ENCODE measurements at regions not wholly inside any gene's neighbourhood (a gene's known extent, or its start where the extent isn't known, plus 50 kb on each side); places are given as distances from the start of the nearest gene placed in this dataset.
"Not testable (repeated sequence)": the region's sequence is repeated elsewhere in the genome, so short reads cannot be mapped to it uniquely, and the experiment has no call there.

GRCh38 chr10:64765498-64765897, 1244.3 kb downstream of the REEP3 start:
- no peak overlapping the region for H3K4me2 ChIP-seq (ENCODE audit: low read length)
- H3K4me3 ChIP-seq (ENCODE audit: low read depth, low read length, poor library complexity, severe bottlenecking): no peak overlapping the region
- H3F3A ChIP-seq (ENCODE audit: insufficient read depth, low read length): no peaks in the 10 kb centered on the region
- H3K79me2 ChIP-seq (ENCODE audit: insufficient read depth, low read length): no peaks in the 10 kb centered on the region
- H3K9ac ChIP-seq (ENCODE audit: low read length): no peak overlapping the region
- H3K27me3 ChIP-seq (ENCODE audit: insufficient read depth, low read length): no peaks in the 10 kb centered on the region
- no peaks in the 10 kb centered on the region for H4K20me1 ChIP-seq (ENCODE audit: insufficient read depth, low read length)
- no peak overlapping the region for H3K27ac ChIP-seq (ENCODE audit: low read depth, low read length, poor library complexity, severe bottlenecking)
- H3K36me3 ChIP-seq (ENCODE audit: insufficient read depth, low read length): no peaks in the 10 kb centered on the region
- TF ChIP-seq EZH2 (IDR thresholded peaks at IDR 0.05; ENCODE audit: borderline replicate concordance, low read length): no peak
- TF ChIP-seq, protein P1, sequence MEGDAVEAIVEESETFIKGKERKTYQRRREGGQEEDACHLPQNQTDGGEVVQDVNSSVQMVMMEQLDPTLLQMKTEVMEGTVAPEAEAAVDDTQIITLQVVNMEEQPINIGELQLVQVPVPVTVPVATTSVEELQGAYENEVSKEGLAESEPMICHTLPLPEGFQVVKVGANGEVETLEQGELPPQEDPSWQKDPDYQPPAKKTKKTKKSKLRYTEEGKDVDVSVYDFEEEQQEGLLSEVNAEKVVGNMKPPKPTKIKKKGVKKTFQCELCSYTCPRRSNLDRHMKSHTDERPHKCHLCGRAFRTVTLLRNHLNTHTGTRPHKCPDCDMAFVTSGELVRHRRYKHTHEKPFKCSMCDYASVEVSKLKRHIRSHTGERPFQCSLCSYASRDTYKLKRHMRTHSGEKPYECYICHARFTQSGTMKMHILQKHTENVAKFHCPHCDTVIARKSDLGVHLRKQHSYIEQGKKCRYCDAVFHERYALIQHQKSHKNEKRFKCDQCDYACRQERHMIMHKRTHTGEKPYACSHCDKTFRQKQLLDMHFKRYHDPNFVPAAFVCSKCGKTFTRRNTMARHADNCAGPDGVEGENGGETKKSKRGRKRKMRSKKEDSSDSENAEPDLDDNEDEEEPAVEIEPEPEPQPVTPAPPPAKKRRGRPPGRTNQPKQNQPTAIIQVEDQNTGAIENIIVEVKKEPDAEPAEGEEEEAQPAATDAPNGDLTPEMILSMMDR (IDR thresholded peaks at IDR 0.05; ENCODE audit: low read length): no peak
- H3K4me1 ChIP-seq (ENCODE audit: insufficient read depth, low read length, severe bottlenecking): no peaks in the 10 kb centered on the region
- no peaks in the 10 kb centered on the region for H3K9me3 ChIP-seq (ENCODE audit: low read length)
- no peak overlapping the region for H2AFZ ChIP-seq (ENCODE audit: low read length)
- no peaks in the 10 kb centered on the region for H3K9me2 ChIP-seq (ENCODE audit: low read depth, low read length)

- Histone ChIP-seq H3F3A (ENCODE audit: insufficient read depth, low read length) (no peaks in the 10 kb centered on the region), H3K4me3 (ENCODE audit: low read depth, low read length, poor library complexity, severe bottlenecking) (no peak overlapping the region), H3K9me2 (ENCODE audit: low read depth, low read length) (no peaks in the 10 kb centered on the region), H3K36me3 (ENCODE audit: insufficient read depth, low read length) (no peaks in the 10 kb centered on the region), H3K27me3 (ENCODE audit: insufficient read depth, low read length) (no peaks in the 10 kb centered on the region), H3K4me1 (ENCODE audit: insufficient read depth, low read length, severe bottlenecking) (no peaks in the 10 kb centered on the region), H4K20me1 (ENCODE audit: insufficient read depth, low read length) (no peaks in the 10 kb centered on the region), H3K9ac (ENCODE audit: low read length) (no peak overlapping the region), H3K9me3 (ENCODE audit: low read length) (no peaks in the 10 kb centered on the region), H3K27ac (ENCODE audit: low read depth, low read length, poor library complexity, severe bottlenecking) (no peak overlapping the region), H3K4me2 (ENCODE audit: low read length) (no peak overlapping the region), H2AFZ (ENCODE audit: low read length) (no peak overlapping the region), H3K79me2 (ENCODE audit: insufficient read depth, low read length) (no peaks in the 10 kb centered on the region)
- TF ChIP-seq EZH2 (IDR thresholded peaks at IDR 0.05; ENCODE audit: borderline replicate concordance, low read length): no peak
- TF ChIP-seq, protein P1 (IDR thresholded peaks at IDR 0.05; ENCODE audit: low read length): no peak
These were observed 1250.3 kb downstream of the REEP3 start for GRCh38 chr10:64771253-64772050.

DNA sequence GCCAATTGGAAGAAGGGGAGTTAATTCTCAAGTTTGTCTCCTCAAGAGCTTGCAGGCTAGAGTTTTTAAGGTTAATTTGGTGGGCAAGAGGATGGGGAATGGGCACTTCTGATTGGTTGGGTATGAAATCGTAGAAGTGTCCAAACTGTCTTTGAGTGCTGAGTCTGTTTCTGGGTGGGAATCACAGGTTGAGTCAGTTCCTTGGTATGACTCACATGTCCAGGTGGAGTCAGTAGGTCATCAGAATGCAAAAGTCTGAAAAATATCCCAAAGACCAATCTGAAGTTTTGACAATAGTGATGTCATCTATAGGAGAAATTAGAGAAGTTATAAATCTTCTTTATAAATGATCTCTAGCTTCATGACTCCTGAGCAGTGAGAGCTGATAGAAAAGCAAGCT, 1252.2 kb downstream of the REEP3 start:
- H3K36me3 ChIP-seq (ENCODE audit: insufficient read depth, low read length): no peaks in the 10 kb centered on the region
- no peaks in the 10 kb centered on the region for H3K4me1 ChIP-seq (ENCODE audit: insufficient read depth, low read length, severe bottlenecking)
- no peak overlapping the region for H3K27ac ChIP-seq (ENCODE audit: low read depth, low read length, poor library complexity, severe bottlenecking)
- H3K9me3 ChIP-seq (ENCODE audit: low read length): no peaks in the 10 kb centered on the region
- no peaks in the 10 kb centered on the region for H4K20me1 ChIP-seq (ENCODE audit: insufficient read depth, low read length)
- H2AFZ ChIP-seq (ENCODE audit: low read length): no peak overlapping the region
- no peak overlapping the region for H3K4me3 ChIP-seq (ENCODE audit: low read depth, low read length, poor library complexity, severe bottlenecking)
- H3K9ac ChIP-seq (ENCODE audit: low read length): no peak overlapping the region
- H3K27me3 ChIP-seq (ENCODE audit: insufficient read depth, low read length): no peaks in the 10 kb centered on the region
- no peaks in the 10 kb centered on the region for H3F3A ChIP-seq (ENCODE audit: insufficient read depth, low read length)
- TF ChIP-seq EZH2 (IDR thresholded peaks at IDR 0.05; ENCODE audit: borderline replicate concordance, low read length): no peak
- TF ChIP-seq, protein P1 (IDR thresholded peaks at IDR 0.05; ENCODE audit: low read length): no peak
- H3K9me2 ChIP-seq (ENCODE audit: low read depth, low read length): no peaks in the 10 kb centered on the region
- H3K79me2 ChIP-seq (ENCODE audit: insufficient read depth, low read length): no peaks in the 10 kb centered on the region
- no peak overlapping the region for H3K4me2 ChIP-seq (ENCODE audit: low read length)

DNA sequence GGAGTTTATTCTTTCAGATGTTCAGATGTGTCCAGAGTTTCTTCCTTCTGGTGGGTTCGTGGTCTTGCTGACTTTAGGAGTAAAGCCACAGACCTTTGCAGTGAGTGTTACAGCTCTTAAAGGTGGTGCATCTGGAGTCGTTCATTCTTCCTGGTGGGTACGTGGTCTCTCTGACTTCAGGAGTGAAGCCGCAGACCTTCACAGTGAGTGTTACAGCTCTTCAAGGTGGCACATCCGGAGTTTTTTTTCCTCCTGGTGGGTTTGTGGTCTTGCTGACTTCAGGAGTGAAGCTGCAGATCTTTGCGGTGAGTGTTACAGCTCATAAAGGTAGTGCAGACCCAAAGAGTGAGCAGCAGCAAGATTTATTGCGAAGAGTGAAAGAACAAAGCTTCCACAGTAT, 1263.2 kb downstream of the REEP3 start:
- H3K9me3 ChIP-seq (ENCODE audit: low read length); H3K27me3 ChIP-seq (ENCODE audit: insufficient read depth, low read length); H3F3A ChIP-seq (ENCODE audit: insufficient read depth, low read length); H3K9ac ChIP-seq (ENCODE audit: low read length); H4K20me1 ChIP-seq (ENCODE audit: insufficient read depth, low read length); H3K27ac ChIP-seq (ENCODE audit: low read depth, low read length, poor library complexity, severe bottlenecking); H3K9me2 ChIP-seq (ENCODE audit: low read depth, low read length); H3K4me3 ChIP-seq (ENCODE audit: low read depth, low read length, poor library complexity, severe bottlenecking); H3K36me3 ChIP-seq (ENCODE audit: insufficient read depth, low read length); H3K4me2 ChIP-seq (ENCODE audit: low read length); H2AFZ ChIP-seq (ENCODE audit: low read length); H3K79me2 ChIP-seq (ENCODE audit: insufficient read depth, low read length); H3K4me1 ChIP-seq (ENCODE audit: insufficient read depth, low read length, severe bottlenecking): not testable (repeated sequence)
